GM18519 (cell line): ENCODE measurements at regions not wholly inside any gene's neighbourhood (a gene's known extent, or its start where the extent isn't known, plus 50 kb on each side); places are given as distances from the start of the nearest gene placed in this dataset.

Experiments used
- ATAC-seq: cut with Tn5 transposase; IDR thresholded peaks from one replicate; pipeline ENCODE4 v1.9.1; 2021; ENCODE audit warnings: mild to moderate bottlenecking, moderate library complexity; ENCODE audit not compliant: unreplicated experiment, low FRiP score

GRCh38 chr10:10317151-10317550 lies 700.5 kb upstream of the CELF2 start:
- no peak for ATAC-seq

- ATAC-seq: no peak
Measured at GRCh38 chr10:10318856-10319255, 698.8 kb upstream of the CELF2 start.

- no peak for ATAC-seq
Measured at GRCh38 chr10:10320956-10321355, 696.7 kb upstream of the CELF2 start.

DNA sequence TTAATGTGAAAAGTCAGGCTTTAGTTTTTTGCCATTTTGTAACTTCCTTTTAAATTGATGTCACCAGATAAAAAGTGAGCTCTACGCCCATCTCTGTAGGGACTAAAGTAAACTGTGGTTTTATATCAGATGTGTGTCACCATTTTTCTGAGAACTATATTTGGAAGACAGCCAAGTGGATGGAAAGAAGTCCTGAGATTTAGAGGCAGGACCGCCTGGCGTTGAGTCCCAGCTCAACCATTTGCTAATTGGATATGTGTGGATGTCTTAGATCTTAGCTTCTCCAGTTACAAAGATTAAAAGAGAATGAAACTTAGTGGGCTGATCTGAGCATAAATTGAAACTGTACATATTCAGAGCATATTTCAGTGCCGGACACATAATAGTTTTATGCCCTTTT lies 691.6 kb upstream of the CELF2 start:
- ATAC-seq: no peak

DNA sequence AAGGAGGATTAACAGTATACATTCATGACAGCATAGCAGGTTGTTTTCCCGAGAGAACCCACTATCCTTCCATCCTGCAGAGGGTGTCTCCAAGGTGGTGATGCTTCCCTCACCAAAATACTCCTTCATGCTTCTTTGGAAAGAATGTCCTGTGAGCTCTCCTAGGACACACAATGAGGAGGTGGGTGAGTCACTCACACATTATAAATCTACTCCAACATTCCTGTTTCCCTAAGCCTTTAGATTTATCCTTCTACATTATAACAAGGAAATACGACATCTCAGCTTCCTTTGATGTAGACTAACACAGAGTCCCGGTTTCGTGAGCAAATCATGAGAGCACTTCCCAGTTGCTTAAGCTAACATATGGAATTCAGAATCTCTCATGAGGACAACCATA lies 689.7 kb upstream of the CELF2 start:
- no peak for ATAC-seq

DNA sequence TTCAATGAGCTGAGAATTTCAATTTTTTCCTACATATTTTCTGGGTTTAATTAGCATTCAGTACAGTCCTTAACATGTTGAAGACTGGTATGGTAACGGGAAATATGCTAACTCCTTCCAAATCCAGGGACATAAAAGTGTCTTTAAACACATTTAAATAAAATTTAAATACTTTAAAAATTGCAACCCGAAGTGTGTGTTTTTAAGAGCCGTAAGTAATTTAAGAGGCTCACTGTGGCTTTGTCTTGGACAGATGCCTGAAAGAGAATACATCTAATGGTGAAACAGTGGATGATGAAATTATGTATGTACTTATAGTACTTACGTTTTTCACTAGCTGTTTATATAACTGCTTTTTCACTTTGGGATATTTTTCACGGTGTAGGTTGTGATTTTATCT lies 687.3 kb upstream of the CELF2 start:
- no peak for ATAC-seq

- ATAC-seq: peak; percentile 61
Measured at GRCh38 chr10:10332786-10333185, 684.9 kb upstream of the CELF2 start.

GRCh38 chr10:10333622-10334021 lies 684.0 kb upstream of the CELF2 start:
- no peak for ATAC-seq

GRCh38 chr10:10338339-10338738 lies 679.3 kb upstream of the CELF2 start:
- no peak for ATAC-seq

DNA sequence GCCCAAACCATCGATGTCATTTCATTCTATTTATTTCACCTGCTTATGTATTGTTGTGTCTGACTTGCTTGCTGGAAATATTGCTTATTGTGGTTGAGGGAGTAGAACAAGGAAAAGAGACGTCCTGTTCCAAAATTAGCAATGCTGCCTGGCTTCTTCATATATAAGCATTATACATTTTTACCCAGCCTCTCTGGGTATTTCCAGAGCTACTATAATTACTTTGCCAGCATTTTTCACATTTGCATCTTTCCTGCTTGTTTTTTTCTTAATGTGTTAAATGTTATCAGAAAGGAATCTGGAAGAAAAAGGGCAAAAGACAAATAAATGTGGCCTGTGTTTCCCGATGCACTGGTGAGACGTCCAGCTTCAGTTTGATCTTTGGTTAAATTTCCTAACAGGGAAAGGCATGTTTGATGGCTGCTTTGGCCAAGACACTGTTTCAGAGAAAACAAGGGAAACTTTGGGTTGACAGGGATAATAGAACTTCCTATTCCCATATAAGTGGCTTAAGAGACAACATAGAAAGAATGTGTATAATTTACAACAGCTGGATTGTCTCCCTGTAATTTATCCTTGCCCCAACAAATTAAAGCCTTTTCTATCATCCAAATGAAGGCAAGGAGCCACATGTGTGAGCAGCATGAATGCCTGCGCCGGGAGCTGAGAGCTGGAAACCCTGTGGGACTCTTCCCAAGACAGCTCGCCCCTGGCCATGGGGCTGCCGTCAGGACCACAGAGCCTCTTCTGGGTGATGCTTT lies 671.1 kb upstream of the CELF2 start:
- no peak for ATAC-seq

GRCh38 chr10:10350050-10350449 lies 667.6 kb upstream of the CELF2 start:
- no peak for ATAC-seq

DNA sequence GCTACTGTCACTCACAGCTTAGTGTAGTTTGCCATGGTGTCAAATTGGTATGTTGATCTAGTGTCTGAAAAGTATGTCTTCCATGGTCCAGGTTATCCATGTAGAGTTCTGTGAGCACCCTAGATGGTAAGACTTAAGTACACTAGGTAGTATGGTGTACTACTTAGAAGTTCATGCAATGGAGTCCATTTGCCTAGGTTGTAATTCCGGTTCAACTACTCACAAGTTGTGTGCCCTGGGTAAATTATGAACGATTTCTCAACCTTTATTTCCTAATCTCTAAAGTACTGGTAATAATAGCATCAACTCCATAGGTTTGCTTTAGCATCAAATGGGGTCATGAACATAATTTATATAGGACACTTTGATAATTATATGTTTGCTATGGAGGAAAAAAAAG lies 666.2 kb upstream of the CELF2 start:
- no peak for ATAC-seq

GRCh38 chr10:10353326-10353868 lies 664.3 kb upstream of the CELF2 start:
- no peak for ATAC-seq

DNA sequence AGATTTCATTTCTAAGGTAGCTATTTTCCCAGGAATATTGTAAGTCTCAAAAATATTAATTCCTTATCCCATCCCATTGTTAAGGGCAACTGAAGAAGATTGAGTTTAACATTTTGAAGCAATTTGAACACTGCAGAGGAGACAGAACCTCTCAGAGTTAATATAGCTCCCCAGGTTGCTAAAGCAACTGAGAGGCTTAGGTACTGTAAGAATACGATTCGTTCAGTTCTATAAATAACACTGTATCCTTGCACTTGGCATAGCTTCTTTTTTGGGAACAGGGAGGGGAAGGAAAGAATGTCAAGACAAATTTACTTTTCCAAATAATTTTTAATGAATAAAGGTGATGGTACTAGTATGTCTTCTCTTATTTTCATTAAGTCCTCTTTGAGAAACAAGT lies 658.4 kb upstream of the CELF2 start:
- ATAC-seq: no peak

GRCh38 chr10:10361301-10361885 lies 656.3 kb upstream of the CELF2 start:
- ATAC-seq: no peak

DNA sequence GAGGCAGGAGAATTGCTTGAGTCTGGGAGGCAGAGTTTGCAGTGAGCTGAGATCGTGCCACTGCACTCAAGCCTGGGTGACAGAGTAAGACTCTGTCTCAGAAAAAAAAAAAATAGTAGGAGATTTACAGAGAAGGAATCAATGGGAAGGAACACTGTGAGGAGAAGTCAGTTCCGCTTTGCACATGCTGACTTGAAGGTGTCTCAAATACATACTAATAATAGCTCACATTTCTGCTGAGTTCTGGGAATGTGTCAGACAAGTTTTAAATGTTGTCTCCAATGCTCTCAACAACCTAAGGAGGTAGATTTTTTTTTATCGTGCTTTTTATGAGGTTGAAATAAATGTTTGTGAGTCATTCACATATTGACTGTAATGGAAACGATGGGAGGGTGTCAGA lies 654.9 kb upstream of the CELF2 start:
- no peak for ATAC-seq

DNA sequence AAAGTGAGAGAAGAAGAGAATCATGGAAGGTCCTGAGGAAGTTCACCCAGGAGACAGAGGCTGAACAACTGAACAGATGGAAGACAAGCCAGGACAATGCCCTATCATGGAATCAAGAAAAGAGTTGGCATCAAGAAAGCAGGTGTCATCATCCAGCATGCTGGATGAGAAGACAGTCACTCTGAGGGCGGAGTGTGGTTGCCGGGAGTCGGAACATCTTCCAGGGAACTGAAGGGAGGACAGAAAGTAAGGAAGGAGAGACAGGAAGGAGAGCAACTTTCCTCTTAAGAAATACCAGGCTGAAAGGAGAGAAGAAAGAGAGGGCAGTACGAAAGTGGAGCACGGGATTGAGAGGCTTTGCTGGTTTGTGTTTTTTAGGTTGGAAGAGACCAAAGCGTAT lies 654.5 kb upstream of the CELF2 start:
- ATAC-seq: no peak

DNA sequence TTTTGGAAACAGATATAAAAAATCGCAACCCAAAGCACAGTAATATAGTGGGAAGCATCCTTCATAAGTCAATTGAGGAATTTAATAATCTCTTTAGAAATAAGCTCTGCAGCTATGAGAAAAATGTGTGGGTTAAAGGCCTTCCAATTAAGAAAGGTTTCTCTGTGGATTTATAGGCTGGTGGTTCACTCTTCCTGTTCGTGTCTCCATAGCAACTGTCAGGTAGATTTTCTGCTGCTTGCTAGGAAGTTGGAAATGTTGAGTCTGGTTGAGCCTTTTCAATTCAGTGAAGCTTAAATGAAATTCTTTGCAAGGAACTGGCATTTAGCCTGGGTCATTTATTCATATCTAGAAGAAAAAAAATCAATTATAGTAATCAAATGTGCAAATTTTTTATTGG lies 652.8 kb upstream of the CELF2 start:
- ATAC-seq: no peak

GRCh38 chr10:10365676-10366075 lies 652.0 kb upstream of the CELF2 start:
- ATAC-seq: no peak

DNA sequence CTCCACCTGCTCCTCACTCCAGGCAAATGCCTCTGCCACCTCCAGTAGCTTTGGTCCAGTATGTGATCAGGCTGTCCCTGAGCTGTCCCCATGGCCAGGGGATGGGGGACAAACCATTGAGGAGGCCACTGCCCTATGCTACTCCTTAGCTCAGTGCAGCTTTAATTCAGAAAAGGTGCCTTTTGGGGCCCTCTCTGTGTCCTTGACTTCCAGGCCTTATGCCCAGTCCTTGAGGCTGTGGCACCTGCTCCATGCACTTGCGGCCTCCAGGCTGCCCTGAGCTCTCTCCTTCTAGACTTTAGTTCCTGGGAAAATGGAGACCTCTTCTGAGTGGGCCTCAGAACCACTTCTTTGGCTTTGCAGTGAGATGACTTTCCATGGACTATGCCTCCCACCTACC lies 650.8 kb upstream of the CELF2 start:
- ATAC-seq: no peak

DNA sequence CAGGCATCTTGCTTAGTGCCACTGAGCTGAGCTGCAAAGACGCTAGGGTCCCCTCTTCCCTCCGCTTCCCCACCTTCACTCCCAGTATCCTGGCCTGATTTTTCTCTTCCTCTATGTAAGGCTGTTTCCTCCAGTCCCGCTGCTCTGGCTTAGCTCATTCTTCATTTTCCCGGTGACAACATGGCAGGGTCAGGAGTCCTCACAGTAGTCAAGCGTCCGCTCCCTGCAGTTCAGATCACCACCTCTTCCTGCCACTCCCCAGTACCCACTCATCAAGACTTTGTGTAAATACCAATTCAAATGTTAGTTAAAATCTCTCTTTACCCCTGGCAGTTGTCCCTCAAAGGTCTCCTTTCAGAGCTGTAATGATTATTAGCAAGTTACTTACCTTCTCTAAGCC lies 650.4 kb upstream of the CELF2 start:
- ATAC-seq: no peak

DNA sequence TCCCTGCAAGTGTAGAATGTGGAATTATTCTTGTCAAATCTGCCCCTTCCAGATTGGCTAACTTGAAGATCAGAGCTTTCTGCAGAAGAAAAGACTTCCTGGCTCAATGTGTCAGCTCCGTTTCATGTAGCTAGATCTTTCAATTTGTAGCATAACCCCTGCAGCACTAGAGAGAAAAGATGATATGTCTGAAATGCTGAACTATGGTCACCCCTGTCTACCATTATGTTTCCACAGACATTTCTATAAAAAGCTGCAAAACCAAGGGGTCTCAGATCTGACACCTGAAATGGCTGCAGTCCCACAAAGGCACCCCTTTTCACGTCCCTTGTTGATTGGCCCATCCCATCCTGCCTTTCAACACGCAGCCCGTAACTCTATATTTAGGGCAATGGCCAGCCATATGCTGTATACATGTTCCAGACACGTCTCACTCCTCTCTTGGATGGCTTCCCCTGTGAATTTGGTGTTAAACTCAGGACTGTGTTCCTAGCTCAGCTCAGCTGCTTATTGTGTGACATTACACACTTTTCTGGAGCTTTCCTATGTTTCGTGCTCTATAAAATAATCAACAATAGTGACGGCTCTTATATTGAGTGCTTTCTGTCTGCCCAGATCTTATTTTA lies 648.6 kb upstream of the CELF2 start:
- ATAC-seq: no peak
